ENCODE measurements at regions not wholly inside any gene's neighbourhood (a gene's known extent, or its start where the extent isn't known, plus 50 kb on each side); places are given as distances from the start of the nearest gene placed in this dataset.
"Not testable (repeated sequence)": the region's sequence is repeated elsewhere in the genome, so short reads cannot be mapped to it uniquely, and the experiment has no call there.

GRCh38 chr10:109379186-109379585 lies 544.1 kb downstream of the XPNPEP1 start:
- DNase-seq (no peak), ATAC-seq (no peak)
- no peak overlapping the region for H3K27ac Mint-ChIP-seq
- no peaks in the 10 kb centered on the region for H3K4me1 Mint-ChIP-seq
- H3K9me3 Mint-ChIP-seq, result no peaks in the 10 kb centered on the region
- H3K27me3 Mint-ChIP-seq, result no peaks in the 10 kb centered on the region
- H3K4me3 Mint-ChIP-seq, result no peak overlapping the region

GRCh38 chr10:109374215-109374614 lies 549.1 kb downstream of the XPNPEP1 start:
- no peaks in the 10 kb centered on the region for H3K4me1 Mint-ChIP-seq
- peaks cover 7 to 14% of the 10 kb centered on the region in 2 donors for H3K9me3 Mint-ChIP-seq
- ATAC-seq (no peak), DNase-seq (no peak)
- H3K27ac Mint-ChIP-seq, result no peak overlapping the region
- no peaks in the 10 kb centered on the region for H3K27me3 Mint-ChIP-seq
- H3K4me3 Mint-ChIP-seq, result no peak overlapping the region

- Mint-ChIP-seq H3K27me3 (no peaks in the 10 kb centered on the region), H3K27ac (no peak overlapping the region), H3K9me3 (no peaks in the 10 kb centered on the region), H3K4me3 (no peak overlapping the region), H3K4me1 (no peaks in the 10 kb centered on the region)
- ATAC-seq, result no peak
- no peak for DNase-seq
Observed at GRCh38 chr10:109359316-109359715, 564.0 kb downstream of the XPNPEP1 start.

DNA sequence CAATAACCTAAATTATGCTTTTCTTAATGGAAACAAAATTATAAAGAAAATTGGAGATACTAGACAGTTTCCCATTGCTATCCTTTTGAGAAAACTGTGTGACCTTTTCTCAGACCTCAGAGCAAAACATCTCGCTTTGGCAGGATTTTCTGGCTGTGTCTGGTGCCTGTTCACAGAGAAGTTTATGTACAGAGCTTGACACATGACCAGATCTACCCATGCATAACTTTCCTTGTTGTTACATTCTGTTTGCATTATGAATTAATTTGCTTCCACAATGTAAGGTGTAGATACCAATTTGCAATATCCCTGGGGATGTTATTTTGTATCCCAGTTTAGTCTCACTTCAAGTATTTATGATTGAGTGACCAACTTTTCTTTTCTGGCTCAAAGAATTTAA lies 565.0 kb downstream of the XPNPEP1 start:
- Mint-ChIP-seq H3K27me3 (no peaks in the 10 kb centered on the region), H3K27ac (no peak overlapping the region), H3K4me3 (no peak overlapping the region), H3K9me3 (no peaks in the 10 kb centered on the region), H3K4me1 (no peaks in the 10 kb centered on the region)
- ATAC-seq, result no peak
- no peak for DNase-seq

- no peak overlapping the region for H3K4me3 Mint-ChIP-seq
Observed at GRCh38 chr10:109348324-109348723, 575.0 kb downstream of the XPNPEP1 start.

GRCh38 chr10:109343293-109343692 lies 580.0 kb downstream of the XPNPEP1 start:
- no peaks in the 10 kb centered on the region for H3K27me3 Mint-ChIP-seq
- no peaks in the 10 kb centered on the region for H3K4me1 Mint-ChIP-seq
- no peak overlapping the region for H3K27ac Mint-ChIP-seq
- no peak overlapping the region for H3K4me3 Mint-ChIP-seq
- H3K9me3 Mint-ChIP-seq, result peaks cover 0 to 7% of the 10 kb centered on the region in 2 donors
- DNase-seq (no peak), ATAC-seq (no peak)

More at GRCh38 chr10:109348324-109348723, 575.0 kb downstream of the XPNPEP1 start:
- Mint-ChIP-seq H3K4me1 (no peaks in the 10 kb centered on the region), H3K9me3 (peaks cover 14 to 15% of the 10 kb centered on the region in 2 donors), H3K27me3 (no peaks in the 10 kb centered on the region), H3K27ac (no peak overlapping the region)
- DNase-seq (no peak), ATAC-seq (no peak)

- ATAC-seq, result no peak
- H3K4me3 Mint-ChIP-seq, result no peak overlapping the region
- H3K27ac Mint-ChIP-seq, result no peak overlapping the region
- peaks cover 0 to 7% of the 10 kb centered on the region in 2 donors for H3K9me3 Mint-ChIP-seq
- H3K27me3 Mint-ChIP-seq, result no peaks in the 10 kb centered on the region
- H3K4me1 Mint-ChIP-seq, result no peaks in the 10 kb centered on the region
- no peak for DNase-seq
Observed at GRCh38 chr10:109341986-109342385, 581.3 kb downstream of the XPNPEP1 start.

- ATAC-seq, result no peak
- Mint-ChIP-seq H3K27ac (peak overlapping the region in 1 of 2 donors; percentile 34), H3K27me3 (no peaks in the 10 kb centered on the region), H3K4me3 (no peak overlapping the region), H3K9me3 (peaks cover 8 to 16% of the 10 kb centered on the region in 2 donors), H3K4me1 (no peaks in the 10 kb centered on the region)
- DNase-seq, result no peak
Observed at GRCh38 chr10:109328001-109328400, 595.3 kb downstream of the XPNPEP1 start.

- no peaks in the 10 kb centered on the region for H3K4me1 Mint-ChIP-seq
- no peaks in the 10 kb centered on the region for H3K27me3 Mint-ChIP-seq
- no peak overlapping the region for H3K4me3 Mint-ChIP-seq
- H3K27ac Mint-ChIP-seq, result no peak overlapping the region
- no peak for ATAC-seq
- H3K9me3 Mint-ChIP-seq, result peaks cover under 1 to 10% of the 10 kb centered on the region in 2 donors
- DNase-seq, result no peak
Observed at GRCh38 chr10:109327266-109327665, 596.0 kb downstream of the XPNPEP1 start.

DNA sequence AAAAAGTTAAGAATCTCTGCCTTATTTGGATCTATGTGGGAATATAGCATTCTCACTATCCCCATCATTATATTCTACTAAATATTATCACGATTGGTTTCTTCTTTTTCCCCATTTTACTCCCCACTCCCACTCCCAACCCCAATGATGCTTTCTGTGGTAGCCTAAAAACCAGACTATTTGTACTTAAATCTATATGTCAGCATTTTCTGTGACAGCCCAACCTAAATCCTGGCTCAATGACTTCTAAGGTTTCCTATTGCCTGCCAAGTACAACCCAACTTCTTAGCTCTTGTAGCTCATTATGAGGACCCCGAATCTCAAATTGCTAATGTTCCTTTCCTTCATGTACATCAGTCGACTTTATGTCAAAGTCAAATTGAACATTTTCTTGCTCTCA lies 598.6 kb downstream of the XPNPEP1 start:
- no peak for ATAC-seq
- Mint-ChIP-seq H3K4me3 (no peak overlapping the region), H3K4me1 (no peaks in the 10 kb centered on the region), H3K27ac (no peak overlapping the region), H3K9me3 (peaks cover 0 to 18% of the 10 kb centered on the region in 2 donors), H3K27me3 (no peaks in the 10 kb centered on the region)
- DNase-seq, result no peak

DNA sequence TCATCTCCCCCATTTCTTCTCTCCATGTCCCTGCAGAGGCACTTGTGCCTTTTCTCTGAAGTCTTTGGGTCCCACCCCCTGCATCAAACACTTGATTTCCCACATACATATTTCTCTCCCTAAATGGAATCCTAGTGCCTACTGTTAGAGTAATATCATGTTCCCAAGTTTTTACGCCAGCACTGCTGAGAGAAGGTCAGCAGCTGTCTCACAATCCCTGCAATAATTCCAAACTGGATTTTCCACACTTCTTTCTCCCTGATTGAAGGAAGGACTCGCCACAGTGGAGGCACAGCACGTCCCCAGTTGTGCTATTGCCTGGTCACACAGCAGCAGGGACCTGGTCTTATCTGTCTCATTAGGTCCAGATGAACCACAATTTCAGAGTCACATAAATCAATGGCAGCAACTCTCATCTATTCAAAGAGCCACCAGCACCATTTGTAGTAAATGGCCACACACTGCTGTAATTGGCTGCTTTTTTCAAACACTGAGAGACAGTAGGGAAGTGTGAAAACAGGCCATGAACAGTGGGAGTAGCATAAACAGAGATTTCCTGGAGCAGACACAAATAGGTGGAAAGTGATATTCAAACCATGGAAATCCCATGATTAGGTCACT lies 605.5 kb downstream of the XPNPEP1 start:
- ATAC-seq (no peak), DNase-seq (no peak)
- H3K27me3 Mint-ChIP-seq, result no peaks in the 10 kb centered on the region
- H3K4me1 Mint-ChIP-seq, result no peaks in the 10 kb centered on the region
- H3K27ac Mint-ChIP-seq, result no peak overlapping the region
- H3K4me3 Mint-ChIP-seq, result no peak overlapping the region
- H3K9me3 Mint-ChIP-seq, result peaks cover 10 to 17% of the 10 kb centered on the region in 2 donors

DNA sequence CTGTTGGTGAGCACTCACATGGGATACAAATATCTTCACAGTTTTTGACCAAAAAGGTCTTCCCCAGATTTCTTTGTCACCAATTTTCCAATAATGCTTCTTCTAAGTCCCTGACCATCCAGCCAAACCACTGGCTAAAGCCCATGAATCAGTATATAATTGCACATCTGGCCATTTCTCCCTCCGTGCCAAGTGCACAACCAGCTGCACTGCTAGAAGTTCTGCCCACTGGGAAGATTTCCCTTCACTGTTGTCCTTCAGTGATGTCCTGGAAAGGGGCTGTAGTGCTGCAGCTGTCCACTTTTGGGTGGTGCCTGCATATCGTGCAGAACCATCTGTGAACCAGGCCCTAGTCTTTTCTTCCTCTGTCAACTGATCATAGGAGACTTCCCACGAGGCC lies 609.3 kb downstream of the XPNPEP1 start:
- not testable (repeated sequence) for H3K27ac Mint-ChIP-seq, DNase-seq, H3K4me1 Mint-ChIP-seq, H3K27me3 Mint-ChIP-seq, ATAC-seq, H3K4me3 Mint-ChIP-seq
- H3K9me3 Mint-ChIP-seq, result peaks cover 8 to 10% of the 10 kb centered on the region in 2 donors

- not testable (repeated sequence) for ATAC-seq, DNase-seq, H3K4me1 Mint-ChIP-seq, H3K27ac Mint-ChIP-seq, H3K4me3 Mint-ChIP-seq, H3K27me3 Mint-ChIP-seq, H3K9me3 Mint-ChIP-seq
Observed at GRCh38 chr10:109312555-109312954, 610.8 kb downstream of the XPNPEP1 start.

GRCh38 chr10:109308971-109309370 lies 614.3 kb downstream of the XPNPEP1 start:
- Mint-ChIP-seq H3K9me3 (no peaks in the 10 kb centered on the region), H3K4me3 (no peak overlapping the region), H3K27ac (no peak overlapping the region), H3K27me3 (no peaks in the 10 kb centered on the region), H3K4me1 (no peaks in the 10 kb centered on the region)
- DNase-seq (no peak), ATAC-seq (no peak)

GRCh38 chr10:109307102-109307501 lies 616.2 kb downstream of the XPNPEP1 start:
- not testable (repeated sequence) for ATAC-seq, DNase-seq, H3K4me1 Mint-ChIP-seq, H3K27ac Mint-ChIP-seq, H3K4me3 Mint-ChIP-seq, H3K27me3 Mint-ChIP-seq, H3K9me3 Mint-ChIP-seq

DNA sequence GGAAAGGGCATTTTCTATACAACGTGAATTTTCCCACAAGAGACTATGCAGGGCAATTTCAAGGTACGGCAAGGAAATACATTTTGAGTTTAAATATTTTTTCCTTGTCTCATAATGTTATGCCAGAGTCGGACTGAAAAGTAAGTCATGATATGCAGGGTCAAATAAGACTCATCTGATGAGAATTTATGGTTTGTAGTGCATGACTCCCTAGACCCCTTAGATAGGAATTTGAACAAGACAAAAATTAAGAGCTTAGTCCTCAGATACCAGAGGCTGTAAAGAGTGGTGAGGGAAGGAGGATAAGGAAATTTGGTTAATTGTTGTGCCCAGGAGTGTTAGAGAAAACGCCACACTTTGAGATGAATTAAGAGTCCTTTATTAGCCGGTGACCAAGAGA lies 616.6 kb downstream of the XPNPEP1 start:
- no peak for DNase-seq
- no peaks in the 10 kb centered on the region for H3K9me3 Mint-ChIP-seq
- ATAC-seq, result no peak
- no peak overlapping the region for H3K4me3 Mint-ChIP-seq
- no peaks in the 10 kb centered on the region for H3K4me1 Mint-ChIP-seq
- no peaks in the 10 kb centered on the region for H3K27me3 Mint-ChIP-seq
- H3K27ac Mint-ChIP-seq, result no peak overlapping the region

DNA sequence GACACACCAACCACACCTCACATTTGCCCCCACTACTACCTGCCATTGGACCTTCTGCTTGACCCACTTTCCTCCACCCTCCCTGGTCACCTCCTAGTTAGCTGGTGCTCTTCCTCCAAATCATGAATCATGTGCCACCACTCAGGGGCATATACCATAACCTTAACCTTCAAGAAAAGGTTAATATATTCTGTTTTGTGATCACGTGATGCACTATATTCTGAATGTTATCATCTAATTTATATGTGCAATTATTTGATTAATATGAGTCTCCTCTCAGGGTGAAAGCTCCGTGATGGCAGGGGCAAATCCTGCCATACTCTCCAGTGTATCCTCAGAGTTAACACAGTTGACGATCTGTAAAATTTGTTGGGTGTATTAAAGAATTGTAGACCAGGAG lies 635.5 kb downstream of the XPNPEP1 start:
- ATAC-seq (no peak), DNase-seq (no peak)
- Mint-ChIP-seq H3K9me3 (peaks cover 0 to 1% of the 10 kb centered on the region in 2 donors), H3K4me3 (no peak overlapping the region), H3K4me1 (no peaks in the 10 kb centered on the region), H3K27ac (no peak overlapping the region), H3K27me3 (no peaks in the 10 kb centered on the region)

Data from stimulated activated naive CD8-positive, alpha-beta T cell treated with anti-CD3 and anti-CD28 coated beads, Interleukin-15, amount 100 ng/mL, for 72 hours (primary cell).